NCI-H82 treated with DMSO at 0.1 percent for 48 hours (cell line): ENCODE measurements at regions not wholly inside any gene's neighbourhood (a gene's known extent, or its start where the extent isn't known, plus 50 kb on each side); places are given as distances from the start of the nearest gene placed in this dataset.
A peak's percentile ranks its signal among the peaks of the same experiment; 100 is the strongest.
"Not testable (repeated sequence)": the region's sequence is repeated elsewhere in the genome, so short reads cannot be mapped to it uniquely, and the experiment has no call there.

ENCODE experiments used
- DNase-seq: peaks from one replicate; lab custom pipeline; 2025; ENCODE audit not compliant: unreplicated experiment; lab: John Stamatoyannopoulos, UW

GRCh38 chrX:113389846-113390245 is 549.2 kb upstream of the AMOT start:
- DNase-seq, result no peak

DNA sequence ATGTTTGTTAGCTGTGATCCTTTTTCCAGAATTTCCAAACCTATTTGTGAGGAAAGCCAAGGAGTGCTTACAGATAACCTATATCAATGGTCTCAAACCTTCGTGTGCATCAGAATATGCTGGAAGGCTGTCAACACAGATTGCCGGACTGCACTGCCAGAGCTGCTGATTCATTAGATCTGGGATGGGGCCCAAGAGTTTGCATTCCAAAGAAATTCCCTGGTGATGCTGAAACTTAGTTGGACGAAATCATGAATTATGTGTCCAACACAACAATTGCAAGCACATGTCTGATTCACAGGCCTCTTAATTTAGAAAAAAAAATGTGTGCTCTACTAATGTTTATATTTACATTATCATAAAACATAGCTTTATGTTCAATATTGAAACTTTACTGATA is 544.0 kb upstream of the AMOT start:
- no peak for DNase-seq

GRCh38 chrX:113373421-113373820 is 532.8 kb upstream of the AMOT start:
- not testable (repeated sequence) for DNase-seq

DNA sequence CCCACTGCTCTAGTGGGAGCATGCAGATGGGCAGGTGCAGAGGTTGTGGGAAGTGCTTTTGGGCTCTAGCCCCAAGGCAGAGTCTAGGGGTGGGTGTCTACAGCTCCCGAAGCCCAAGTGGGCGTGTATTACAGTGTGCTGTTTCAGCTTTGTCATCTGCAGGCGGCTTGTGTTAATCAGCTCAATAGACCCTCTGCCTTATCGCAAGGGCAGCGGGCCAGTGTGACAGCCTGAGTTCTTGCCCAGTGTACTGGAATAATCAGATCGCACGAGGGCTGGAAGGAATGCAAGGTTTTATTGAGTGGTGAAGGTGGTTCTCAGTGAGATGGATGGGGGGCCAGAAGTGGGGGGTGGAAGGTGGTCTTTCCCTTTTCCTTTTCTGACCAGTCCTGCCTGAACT is 529.4 kb upstream of the AMOT start:
- no peak for DNase-seq

DNA sequence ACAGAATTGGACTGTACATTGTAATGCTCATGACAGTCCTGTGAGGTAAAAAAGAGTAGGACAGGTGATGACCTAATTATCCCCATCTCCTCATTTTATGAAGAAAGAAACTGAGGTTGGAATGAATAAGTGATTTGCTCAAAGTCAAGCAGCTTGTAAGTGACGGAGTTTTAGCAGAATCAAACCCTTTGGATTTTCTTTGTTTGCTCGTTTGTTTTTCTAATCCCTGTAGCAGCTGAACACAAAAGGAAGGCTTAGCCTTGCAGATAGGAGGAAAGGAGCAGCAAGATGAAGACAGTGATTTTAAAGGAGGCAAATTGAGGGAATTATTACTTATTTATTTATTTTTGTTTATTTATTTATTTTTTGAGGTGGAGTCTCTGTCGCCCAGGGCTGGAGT is 528.4 kb upstream of the AMOT start:
- no peak for DNase-seq

DNA sequence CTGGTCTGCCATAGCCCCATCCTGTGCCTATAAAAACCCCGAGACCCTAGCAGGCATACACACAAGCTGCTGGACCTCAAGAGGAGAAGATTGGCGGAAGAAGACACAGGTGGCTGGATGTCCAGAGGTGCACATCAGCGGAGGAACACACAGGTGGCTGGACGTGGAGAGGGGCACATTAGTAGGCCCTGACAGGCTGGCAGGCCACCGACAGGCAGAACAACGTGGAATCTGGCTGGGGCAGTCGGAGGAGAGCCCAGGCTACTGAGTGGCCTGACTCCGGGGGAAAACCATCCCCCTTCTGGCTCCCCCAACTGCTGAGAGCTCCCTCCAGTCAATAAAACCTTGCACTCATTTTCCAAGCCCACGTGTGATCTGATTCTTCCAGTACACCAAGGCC is 512.5 kb upstream of the AMOT start:
- no peak for DNase-seq

DNA sequence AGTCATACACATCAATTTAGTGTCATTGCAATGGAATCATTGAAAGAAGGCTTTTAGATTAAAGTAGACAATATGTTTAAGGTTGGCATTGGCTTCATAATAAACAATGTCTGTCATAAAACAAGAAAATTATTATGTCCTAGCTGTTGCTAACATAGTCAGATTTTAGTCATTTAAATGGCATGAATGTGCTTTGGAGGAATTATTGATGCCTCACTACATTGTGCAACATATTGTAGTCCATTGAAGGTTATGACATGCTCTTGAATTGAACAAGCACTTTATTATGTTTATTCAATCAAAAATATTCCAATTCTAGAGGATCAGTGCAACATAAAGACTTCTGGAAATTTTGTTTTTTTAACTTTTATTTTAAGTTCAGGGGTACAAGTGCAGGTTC is 489.8 kb upstream of the AMOT start:
- DNase-seq, result no peak

DNA sequence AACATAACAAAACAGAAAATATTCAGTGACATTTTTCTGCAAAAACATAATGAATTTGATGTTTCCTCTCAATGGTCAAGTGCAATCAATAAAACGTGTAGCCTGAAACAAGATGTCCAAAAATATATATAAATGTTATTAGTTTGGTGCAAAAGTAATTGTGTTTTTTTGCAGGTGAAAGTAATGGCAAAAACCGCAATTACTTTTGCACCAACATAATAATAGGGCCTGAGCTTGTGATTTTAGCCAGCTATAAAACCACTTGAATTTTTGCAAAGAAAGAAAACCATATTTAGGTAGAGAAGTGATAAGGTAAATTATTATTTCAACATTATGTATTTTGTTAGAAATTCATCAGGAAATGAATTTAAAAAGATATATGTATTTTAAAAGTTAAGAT is 475.3 kb upstream of the AMOT start:
- DNase-seq, result no peak

DNA sequence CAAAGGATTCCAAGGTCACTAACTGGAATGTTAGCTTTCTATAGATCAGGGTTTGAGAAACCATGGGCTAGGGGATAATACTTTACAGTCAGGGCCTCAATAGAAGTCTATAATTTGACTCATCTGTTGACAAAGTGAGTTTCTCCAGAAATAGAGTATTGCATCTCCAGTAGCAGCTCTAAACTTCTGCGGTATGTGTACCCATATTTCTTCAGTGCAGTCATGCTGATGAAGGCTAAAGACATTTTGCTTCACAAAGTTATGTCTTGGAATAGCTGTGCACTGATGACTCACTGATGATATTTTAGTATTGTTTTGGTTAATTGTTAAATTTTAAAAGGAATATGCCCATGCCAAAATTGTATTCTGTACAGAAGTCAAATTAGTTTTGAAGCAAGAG is 464.9 kb upstream of the AMOT start:
- no peak for DNase-seq

DNA sequence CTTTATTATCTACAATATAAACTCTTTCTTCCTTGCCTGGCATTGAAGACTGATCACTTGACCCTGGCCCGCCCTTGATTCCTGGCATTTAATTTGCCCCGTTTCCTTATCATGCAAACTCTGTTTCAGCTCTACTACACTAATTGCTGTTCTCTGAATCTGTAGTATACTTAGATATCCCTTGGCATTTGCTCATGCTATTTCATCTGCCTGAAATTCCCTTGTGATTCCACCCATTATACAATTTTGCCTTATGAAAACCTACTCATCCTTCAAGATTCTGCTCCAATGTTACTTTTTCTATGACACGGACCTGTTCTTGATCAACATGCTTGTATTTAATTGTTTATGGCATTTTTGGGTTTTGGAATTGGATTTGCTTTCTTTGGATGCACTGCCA is 459.9 kb upstream of the AMOT start:
- DNase-seq, result no peak

- no peak for DNase-seq
Observed at GRCh38 chrX:113297437-113297836, 456.8 kb upstream of the AMOT start.

GRCh38 chrX:113289503-113289902 is 448.9 kb upstream of the AMOT start:
- DNase-seq, result no peak

DNA sequence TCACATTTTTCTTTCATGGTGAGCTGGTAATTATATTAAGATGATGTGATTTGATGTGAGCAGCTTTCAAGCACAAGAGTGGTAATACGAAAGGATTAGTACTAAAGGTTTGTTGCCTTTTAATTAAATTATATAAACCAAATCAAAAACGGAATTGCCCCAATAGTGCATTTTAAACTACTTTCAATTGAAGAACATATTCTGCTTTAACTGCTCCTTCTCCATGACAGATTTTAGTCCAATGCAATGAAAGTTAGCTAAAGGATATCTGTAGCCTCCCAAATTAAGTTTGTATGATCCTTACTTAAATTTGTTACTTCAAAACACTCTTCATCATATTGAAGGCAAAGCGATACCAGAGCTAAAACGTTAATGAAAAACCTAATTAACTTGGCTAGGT is 447.1 kb upstream of the AMOT start:
- DNase-seq, result no peak

DNA sequence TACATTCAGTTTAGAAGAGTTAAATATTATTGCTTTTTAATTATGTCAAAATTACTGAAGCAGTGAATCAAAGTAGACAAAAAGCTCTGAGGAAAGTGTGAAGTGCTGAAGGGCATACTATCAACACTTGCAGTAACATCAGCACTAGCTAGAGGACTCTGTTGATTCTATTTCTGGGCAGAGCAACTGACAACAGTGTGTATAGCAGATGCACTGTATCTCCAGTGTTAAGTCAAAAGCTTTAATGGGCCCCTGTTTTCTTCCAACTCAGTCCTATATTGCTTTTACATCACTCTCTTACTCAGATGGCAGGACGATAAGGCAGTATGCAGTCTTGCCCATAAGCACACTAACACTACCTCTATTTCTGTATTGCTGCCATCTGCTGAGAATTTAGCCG is 435.2 kb upstream of the AMOT start:
- no peak for DNase-seq

GRCh38 chrX:113274791-113275190 is 434.2 kb upstream of the AMOT start:
- DNase-seq, result no peak

DNA sequence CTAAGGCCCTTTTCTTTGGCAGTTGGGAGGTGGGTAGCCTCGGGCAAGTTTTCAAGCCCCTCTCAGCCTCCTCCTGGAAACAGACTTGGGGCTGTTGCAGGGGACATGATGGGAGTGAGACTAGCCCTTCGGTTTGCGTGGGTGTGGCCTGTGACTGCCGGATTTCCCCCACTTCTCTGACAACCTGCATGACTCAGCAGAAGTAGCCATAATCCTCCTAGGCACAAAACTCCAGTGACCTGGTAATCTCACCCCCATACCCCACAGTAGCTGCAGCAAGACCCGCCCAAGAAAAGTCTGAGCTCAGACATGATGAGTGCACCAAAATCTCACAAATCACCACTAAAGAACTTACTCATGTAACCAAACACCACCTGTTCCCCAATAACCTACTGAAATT is 433.7 kb upstream of the AMOT start:
- no peak for DNase-seq

GRCh38 chrX:113269203-113269602 is 428.6 kb upstream of the AMOT start:
- no peak for DNase-seq

GRCh38 chrX:113260474-113260873 is 419.8 kb upstream of the AMOT start:
- no peak for DNase-seq

DNA sequence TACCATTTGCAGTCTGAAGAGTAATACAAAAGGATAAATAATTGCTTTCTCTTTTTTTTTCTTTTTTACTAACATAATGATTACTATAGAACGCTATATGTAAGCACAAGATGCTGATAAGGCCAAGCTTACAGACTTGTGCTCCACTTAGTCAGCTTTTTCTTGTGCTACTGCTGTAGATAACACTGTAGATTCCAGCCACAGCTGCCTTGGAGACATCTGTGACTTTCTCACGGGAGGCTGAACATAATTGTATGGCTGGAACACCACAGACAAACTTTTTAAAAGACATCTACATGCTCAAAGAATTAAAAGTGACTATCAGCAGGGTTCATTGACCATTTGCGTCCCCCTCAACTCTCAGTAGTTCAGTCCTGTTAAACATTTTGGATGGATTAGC is 381.7 kb upstream of the AMOT start:
- no peak for DNase-seq

DNA sequence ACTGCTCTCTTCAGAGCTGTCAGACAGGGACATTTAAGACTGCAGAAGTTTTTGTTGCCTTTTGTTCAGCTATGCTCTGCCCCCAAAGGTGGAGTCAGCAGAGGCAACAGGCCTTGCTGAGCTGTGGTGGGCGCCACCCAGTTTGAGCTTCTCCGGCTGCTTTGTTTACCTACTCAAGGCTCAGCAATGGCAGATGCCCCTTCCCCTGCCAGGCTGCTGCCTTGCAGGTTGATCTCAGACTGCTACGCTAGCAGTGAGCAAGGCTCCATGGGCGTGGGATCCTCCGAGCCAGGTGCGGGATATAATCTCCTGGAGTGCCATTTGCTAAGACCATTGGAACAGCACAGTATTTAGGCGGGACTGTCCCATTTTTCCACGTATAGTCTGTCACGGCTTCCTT is 371.4 kb upstream of the AMOT start:
- no peak for DNase-seq

- no peak for DNase-seq
Observed at GRCh38 chrX:113202601-113203000, 362.0 kb upstream of the AMOT start.

DNA sequence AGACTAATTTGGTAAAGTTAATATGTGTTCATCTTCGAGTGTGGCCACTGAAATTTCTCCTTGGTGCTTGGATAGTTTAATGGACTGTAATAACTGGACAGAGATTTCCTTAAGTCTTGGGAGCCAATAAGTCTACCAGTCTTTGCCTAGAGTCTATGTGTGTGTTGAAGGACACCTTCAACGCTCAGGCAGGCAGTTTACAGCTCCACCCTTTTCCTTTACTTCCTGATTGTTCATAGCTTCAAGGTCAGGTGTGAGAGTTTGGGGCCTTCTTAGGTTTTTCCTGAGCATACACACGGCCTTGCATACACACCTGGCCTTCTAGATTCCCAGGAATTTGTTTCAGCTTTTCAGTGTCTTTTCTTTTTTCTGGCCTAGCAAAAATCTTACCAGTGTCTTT is 355.3 kb upstream of the AMOT start:
- no peak for DNase-seq

GRCh38 chrX:113192418-113192817 is 351.8 kb upstream of the AMOT start:
- no peak for DNase-seq

DNA sequence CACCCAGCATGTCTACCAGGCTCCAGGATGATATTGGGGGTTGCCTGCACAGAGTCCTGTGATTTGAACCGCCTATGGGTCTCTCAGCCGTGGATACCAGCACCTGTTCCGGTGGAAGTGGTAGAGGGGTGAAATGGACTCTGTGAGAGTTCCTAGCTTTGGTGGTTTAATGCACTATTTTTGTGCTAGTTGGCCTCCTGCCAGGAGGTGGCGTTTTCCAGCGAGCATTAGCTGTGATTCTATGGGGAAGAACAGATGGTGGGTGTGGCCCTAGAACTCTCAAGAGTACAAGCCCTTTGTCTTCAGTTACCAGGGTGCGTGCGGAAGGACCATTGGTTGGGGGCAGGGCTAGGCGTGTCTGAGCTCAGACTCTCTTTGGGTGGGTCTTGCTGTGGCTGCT is 316.9 kb upstream of the AMOT start:
- DNase-seq, result peak; percentile 0
